NCI-H526 treated with DMSO at 0.1 percent for 48 hours (cell line): ENCODE measurements at regions not wholly inside any gene's neighbourhood (a gene's known extent, or its start where the extent isn't known, plus 50 kb on each side); places are given as distances from the start of the nearest gene placed in this dataset.
"Not testable (repeated sequence)": the region's sequence is repeated elsewhere in the genome, so short reads cannot be mapped to it uniquely, and the experiment has no call there.

Experiments
- DNase-seq: peaks from one replicate; lab custom pipeline; 2025; lab: John Stamatoyannopoulos, UW

DNA sequence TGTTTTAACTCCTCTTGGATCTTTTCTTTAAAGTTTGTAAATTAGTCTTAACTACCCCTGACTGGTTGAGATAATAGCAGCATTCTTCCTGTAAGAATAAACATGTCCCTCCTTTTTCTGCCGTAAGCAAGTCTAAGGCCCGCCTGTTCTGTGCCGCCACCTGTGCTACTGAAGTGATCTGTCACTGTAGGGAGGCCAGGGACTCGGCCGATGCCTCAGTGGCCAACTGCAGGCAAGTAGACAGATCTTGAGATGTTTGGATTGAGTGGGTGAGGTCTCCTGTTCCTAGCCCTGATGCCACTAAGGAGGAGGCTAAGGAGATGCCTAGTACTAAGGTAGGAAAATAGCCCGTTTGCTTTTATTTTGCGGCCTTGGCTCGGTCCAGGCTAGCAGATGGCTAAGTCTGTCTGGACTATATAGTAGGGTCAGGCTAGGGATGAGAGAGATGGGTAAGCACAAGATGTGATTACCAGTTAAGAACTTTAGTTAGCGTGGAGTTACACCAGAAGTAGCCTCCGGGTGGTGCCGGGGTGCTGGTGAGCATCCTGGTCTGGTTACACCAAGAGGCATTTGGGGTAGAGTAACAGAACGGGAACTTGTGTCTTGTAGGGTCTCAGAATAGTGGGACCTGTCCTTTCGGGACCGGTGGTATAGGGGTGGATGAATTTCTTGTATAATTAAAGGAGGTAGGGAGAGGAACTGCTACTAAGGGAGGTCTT, 584.2 kb downstream of the SUCLG1 start:
- DNase-seq = no peak

GRCh38 chr2:83874066-83874465, 585.0 kb downstream of the SUCLG1 start:
- no peak for DNase-seq

DNA sequence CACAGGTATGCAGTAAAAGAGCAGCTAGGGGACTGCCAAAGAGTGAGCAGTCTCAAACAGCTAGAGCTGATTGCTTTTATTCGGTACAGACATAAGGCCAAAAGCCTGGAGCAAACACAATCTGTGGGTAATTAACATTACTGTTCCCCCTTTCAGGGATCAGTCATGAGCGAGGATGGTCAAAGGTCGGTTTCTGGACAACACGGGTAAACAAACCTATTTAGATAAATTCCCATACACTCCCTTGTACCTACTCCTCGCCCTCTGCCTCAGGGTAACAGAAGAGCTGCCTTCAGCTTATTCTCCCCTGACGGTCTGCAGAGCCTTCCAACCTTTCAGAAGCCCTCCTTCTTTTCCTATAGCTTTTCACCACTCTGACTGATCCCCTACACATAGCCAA, 586.0 kb downstream of the SUCLG1 start:
- DNase-seq = no peak

- DNase-seq = no peak
These were observed 592.9 kb downstream of the SUCLG1 start for GRCh38 chr2:83866211-83866610.

GRCh38 chr2:83862600-83862999, 596.5 kb downstream of the SUCLG1 start:
- DNase-seq = no peak

DNA sequence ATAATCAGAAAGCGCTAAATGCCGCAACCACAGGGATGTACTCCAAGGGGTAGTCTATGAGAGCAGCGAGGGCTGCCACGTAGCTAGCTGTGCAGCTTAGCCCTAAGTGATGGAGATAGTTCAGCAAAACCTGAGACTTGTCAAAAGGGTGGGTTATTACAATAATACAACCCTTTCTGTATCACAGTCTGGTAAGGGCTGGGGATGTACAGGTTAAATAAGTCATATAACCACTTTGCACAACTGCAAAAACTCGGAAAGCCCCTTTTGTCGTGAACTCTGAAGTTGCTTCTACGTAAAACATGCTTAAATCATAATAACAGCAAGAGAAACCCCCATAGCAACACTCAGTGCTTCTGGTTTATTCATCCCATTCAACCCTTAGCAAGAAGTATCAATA, 598.8 kb downstream of the SUCLG1 start:
- DNase-seq = no peak

GRCh38 chr2:83859553-83859952, 599.5 kb downstream of the SUCLG1 start:
- DNase-seq = no peak

- no peak for DNase-seq
These were observed 608.0 kb downstream of the SUCLG1 start for GRCh38 chr2:83851066-83851465.

DNA sequence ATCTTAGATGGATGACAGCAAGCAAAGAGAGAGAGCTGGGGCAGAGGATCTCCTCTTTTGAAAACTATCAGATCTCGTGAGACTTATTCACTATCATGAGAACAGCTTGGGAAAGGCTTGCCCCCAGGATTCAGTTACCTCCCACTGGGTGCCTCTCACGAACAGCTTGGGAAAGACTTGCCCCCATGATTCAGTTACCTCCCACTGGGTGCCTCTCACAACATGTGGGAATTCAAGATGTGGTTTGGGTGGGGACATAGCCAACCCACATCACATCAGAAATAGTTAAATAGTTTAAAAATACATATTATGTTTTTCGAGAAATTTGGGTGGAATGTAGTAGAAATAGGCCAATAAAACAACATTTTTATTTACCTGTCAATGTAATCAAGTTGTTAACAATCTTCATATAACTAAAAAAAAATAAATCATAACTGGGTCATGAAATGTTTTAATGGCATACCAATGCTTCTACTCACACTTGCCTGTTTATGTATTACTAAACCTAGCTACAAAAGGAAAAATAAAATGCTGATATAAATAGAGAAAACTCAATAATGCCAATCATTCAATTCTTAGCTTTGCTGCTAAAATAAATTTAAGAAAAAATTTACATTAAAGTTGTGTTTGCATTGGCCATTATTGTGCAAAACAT, 608.9 kb downstream of the SUCLG1 start:
- DNase-seq = no peak

- DNase-seq = no peak
These were observed 614.6 kb downstream of the SUCLG1 start for GRCh38 chr2:83844490-83844889.

GRCh38 chr2:83842421-83842820, 616.7 kb downstream of the SUCLG1 start:
- no peak for DNase-seq

DNA sequence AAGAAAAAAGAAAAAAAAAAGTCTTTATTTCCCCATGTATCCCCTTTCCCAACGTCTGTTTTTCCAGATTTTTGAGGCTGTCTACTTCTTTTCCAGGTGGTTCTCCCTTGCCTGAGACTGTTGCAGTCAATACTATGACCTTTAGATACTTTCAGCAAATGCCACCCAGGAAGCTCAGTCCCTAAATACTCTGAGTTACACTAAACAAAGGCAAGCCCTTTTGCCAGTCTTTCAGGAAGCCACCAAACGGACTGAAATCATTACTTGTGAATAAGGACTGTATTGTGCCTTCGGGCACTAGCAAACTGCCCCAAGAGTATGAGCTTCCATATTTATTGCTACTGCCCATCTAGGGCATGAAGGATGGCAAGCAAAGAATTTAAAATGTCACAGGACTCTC, 621.3 kb downstream of the SUCLG1 start:
- no peak for DNase-seq

GRCh38 chr2:83827618-83828017, 631.5 kb downstream of the SUCLG1 start:
- no peak for DNase-seq

DNA sequence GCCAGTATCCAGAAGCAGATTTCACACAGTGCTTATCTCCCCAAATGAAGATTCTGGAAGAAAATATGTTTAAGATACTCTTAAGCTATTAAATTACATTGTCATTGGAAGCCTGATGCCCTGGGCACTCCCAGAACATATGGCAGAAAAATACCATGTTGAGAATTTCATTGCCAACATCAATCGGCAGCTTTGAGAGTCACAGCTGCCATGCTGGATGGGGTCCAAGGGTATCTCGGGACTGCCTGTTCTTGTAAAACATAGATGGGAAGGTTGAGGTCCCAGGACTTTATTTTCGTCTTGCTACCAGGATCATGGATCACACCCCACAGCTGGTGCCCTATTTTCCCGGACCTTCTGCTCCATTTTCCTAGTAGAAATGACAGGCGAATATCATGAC, 632.5 kb downstream of the SUCLG1 start:
- no peak for DNase-seq

DNA sequence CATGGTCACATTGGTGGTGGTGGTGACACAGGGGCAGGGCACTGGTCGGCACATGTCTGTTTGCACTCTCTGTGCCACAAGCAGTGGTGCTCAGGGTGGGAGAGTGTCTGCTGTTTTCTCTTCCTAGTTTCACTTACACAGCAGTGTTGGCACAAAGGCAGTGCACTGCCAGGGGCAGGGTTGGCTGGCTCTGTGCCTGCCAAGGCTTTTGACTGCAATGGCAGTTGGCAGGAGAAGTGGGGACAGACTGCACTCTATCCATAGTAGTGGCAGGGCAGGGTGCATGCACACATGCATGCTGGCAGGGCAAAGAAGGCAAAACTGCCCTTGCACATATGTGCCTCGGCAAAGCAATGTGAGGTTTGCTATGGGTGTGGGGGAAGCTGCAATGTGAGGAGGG, 635.9 kb downstream of the SUCLG1 start:
- DNase-seq = no peak

GRCh38 chr2:83817511-83817910, 641.6 kb downstream of the SUCLG1 start:
- no peak for DNase-seq

DNA sequence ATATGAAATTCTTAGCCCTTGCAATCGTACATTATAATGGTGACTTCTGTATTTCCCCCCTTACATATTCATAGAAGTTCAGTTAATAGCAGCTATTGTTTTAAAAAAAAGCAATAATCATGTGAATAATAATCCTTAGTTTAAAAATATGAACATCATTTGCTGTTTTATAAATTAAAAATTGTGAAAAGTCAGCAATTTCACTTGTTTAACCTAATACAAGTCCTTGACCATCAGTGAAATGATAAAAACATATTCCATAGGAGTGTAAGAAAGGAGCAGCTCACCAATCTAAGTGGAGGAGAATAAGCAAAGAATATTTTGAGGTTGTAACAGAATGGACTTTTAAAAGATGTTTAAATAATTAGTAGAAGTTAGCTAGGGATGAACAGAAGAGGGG, 650.2 kb downstream of the SUCLG1 start:
- DNase-seq = no peak

DNA sequence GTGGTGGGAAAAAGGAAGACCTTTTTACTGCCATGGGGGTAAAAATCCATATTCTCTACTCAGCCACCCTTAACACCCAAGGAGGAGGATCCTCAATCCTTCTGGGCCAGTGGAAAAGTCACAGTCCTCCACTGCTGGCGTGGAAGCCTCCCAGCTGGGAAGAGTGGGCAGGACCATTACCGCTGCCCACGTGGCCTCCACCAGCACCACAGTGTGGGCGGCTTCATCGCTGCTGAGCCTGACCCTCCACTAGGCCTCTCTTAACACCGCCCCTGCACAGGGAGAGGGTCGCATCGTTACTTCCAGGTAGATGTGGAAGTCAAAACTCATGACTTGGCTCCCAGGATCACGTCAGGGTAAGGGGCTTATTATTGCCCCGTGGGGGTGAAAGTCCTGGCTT, 656.5 kb downstream of the SUCLG1 start:
- no peak for DNase-seq

DNA sequence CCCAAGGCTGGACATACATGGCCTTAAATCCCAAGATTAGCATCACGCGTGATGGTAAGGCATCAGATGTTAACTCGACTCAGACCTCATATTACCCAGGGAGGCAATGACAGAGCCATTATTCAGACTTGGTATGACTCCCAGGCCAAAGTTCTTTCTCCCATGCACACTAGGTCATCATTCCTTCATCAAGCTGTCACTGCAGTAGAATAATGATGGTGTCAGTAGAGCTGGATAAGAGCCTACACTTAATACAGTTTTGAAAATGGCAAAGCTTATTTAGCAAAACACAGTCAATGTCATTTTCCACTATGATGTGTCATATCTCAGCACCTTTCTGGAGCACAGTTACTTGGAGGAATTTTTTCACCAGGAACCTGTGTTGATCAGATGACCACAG, 663.3 kb downstream of the SUCLG1 start:
- no peak for DNase-seq

- DNase-seq = not testable (repeated sequence)
These were observed 668.6 kb downstream of the SUCLG1 start for GRCh38 chr2:83790467-83790866.

DNA sequence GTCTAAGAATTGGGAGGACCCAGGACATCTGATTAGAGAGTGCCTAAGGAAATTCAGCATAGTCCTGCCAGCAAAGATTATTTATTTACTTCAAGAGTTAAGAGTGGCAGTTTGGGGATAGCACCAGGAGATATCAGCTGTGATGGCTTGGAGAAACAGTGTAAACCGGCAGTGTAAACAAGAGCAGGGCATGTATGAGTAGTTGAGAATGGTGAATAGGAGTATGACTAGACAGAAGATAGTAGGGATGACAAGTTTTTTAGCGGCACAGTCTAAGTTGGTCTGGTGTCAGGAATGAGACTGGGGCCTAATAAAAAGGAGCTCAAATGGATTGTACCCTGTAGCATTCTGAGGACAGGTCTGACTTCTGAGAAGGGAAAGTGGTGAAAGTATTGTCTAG, 669.4 kb downstream of the SUCLG1 start:
- not testable (repeated sequence) for DNase-seq

DNA sequence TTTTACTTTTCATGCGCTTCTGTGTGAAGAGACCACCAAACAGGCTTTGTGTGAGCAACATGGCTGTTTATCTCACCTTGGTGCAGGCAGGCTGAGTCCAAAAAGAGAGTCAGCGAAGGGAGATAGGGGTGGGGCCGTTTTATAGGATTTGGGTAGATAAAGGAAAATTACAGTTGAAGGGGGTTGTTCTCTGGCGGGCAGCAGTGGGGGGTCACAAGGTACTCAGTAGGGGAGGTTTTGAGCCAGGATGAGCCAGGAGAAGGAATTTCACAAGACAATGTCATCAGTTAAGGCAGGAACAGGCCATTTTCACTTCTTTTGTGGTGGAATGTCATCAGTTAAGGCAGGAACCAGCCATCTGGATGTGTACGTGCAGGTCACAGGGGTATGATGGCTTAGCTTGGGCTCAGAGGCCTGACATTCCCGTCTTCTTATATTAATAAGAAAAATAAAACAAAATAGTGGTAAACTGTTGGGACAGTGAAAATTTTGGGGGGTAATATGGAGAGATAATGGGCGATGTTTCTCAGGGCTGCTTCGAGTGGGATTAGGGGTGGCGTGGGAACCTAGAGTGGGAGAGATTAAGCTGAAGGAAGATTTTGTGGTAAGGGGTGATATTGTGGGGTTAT, 670.0 kb downstream of the SUCLG1 start:
- DNase-seq = not testable (repeated sequence)

DNA sequence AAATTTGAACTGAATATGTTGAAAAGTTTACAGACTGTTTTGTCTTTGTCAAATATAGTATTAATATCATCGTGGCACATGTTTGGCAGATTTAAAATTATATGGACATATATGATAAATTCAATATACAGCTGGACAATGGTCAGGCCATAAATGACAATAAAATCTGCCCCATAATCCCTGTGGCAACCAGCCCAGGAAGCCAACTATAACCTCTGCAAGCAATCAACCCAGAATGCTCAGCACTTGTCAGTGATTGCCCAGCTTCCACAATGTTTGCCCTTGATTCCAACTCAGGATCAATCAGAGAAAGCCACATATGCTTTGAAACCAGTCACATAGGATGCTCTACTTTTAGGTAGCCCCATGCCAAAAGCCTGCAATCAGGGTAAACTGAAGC, 671.9 kb downstream of the SUCLG1 start:
- DNase-seq = no peak
